Endothelial cell of hepatic sinusoid (primary cell): ENCODE measurements at regions not wholly inside any gene's neighbourhood (a gene's known extent, or its start where the extent isn't known, plus 50 kb on each side); places are given as distances from the start of the nearest gene placed in this dataset.

Experiments used
- in situ Hi-C: cut with HindIII; loops from 2 replicates; pipeline ENCODE4 v1.10.0; 2017; ENCODE audit warnings: low sequenced_read_pairs

DNA sequence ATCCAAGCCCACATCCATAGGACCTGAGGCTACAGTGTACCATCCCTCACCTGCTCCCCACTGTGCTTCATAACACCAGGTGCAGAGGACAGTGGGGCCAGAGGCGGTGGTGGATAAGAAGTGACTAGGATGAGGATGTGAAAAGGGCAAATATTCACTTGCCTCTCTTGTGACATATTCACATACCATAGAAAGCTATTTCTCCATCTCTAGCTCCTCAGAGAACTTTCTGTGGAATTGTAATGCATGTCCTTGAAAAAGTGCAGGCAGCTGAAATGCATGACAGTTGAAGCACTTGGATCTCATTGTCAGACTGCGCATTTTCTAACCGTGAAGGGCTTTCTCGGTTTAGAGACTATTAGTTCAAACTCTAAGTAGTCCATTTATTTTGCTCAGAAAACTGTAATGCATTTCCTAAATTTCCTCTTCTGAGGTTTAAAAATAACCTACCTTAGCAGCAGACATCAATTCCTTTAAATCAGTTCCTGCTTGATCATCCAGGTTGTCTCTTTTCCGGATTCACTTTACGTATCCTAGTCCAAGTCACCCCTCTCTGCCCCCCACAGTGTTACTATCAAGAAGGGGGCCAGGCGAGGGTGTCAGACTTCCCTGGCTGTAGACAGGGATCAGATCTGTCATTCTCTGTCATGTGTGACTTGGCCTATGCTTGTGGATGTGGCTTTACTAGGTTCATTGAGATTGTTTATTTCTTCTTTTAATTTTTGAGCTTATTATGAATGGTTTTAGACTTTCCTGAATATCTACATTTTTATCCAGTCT lies 984.0 kb upstream of the TMEM132C start:
- in situ Hi-C loops: no loop called here

DNA sequence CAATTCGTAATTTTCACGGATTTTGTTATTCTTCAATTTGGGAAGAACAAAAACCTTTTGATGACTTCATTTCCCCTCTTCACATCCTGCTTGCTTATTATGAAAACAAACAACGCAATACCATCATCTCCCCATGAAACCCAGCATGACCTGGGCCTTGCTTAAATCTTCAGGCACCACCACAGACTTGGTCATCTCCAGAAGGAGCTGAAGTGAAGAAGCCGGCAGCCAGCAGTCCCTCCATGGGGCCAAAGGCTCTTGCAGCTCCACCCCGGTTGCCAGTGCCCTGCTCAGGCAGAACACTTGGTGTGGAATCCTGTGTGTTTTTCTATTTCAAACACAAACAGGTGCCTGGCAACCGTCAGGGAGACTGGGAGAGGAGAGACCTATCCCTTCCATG lies 982.9 kb upstream of the TMEM132C start:
- in situ Hi-C loops: no loop called here

DNA sequence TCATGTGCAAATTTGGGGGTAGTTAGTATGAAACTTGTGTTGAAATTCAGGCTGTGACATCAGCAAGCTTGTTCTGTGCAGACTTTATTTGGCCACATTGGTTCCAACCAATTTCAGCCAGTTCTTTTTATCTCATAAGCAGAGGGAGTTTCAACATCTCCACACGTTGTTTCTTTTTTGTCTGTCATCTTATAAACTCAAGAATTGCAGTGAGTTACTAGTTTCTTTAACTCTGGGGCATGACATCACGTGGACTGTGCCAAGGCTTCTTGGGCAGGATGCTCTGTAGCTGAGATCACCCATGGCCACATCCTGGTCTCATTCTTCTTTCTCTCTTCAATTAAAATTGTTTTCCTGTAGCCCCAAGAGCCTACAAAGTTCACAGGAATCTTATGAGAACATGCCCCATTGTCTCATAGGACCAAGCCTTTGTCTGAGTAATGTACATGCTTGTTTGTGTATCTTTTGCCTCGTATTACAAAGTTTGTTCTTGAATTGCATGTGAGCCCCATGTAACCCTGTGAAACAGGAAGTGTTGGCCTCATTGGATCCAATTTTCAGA lies 982.0 kb upstream of the TMEM132C start:
- in situ Hi-C loops: no loop called here

DNA sequence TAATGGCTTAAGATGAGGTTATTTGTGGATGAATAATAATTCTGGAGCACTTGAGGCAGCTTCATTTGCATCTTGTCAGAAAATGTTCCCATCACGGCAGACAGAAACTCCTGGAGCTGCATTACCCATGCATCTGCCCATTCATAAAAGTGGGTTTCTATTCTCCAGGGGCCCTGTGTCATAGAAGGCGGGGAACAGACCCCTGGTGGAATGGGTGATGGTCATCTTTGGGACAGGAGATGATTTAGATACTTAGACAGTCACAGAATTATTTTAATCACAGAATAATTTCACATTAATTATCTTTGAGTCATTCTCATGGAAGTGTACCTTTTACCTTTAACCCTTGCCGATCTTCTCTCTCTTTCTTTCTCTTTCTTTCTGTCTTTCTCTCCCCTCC lies 980.7 kb upstream of the TMEM132C start:
- in situ Hi-C loops: no loop called here

DNA sequence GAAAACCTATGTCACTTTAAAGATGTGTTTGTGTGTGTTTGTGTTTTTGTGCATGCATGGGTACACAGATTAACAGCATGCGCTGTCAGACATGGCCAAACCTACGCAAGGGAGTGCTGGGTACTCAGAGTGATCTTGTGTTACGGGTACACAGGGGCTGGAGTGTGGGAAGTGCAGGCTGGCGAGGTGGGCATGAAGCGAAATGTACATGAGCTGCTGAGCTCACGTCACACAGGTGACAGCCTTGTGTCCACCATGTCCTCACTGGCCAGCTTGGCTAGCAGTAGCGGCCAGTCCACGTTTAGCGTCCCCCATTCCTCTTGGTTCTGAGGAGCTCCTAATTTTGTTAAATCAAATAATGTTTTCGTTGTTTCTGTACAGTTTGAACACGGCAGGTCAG lies 979.7 kb upstream of the TMEM132C start:
- in situ Hi-C loops: no loop called here

DNA sequence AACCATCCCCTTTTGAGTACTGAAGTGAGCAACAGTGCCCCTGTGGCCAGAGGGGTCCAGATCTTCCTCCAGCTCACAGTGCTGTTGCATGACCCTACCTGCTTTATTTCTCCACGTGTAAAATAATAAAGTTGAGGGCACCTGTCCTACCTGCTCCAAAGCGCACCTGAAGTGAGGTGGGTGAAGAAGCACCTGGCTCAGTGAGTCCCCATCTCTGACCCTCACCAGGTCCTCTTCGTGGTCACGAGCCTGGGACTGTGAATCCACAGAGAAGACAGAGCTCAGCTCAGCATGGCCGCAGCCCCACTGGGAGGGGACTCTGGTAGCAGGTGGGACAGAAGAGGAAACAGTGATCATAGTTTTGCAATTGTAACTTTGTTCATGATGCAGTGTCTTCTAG lies 976.7 kb upstream of the TMEM132C start:
- in situ Hi-C loops: no loop called here

DNA sequence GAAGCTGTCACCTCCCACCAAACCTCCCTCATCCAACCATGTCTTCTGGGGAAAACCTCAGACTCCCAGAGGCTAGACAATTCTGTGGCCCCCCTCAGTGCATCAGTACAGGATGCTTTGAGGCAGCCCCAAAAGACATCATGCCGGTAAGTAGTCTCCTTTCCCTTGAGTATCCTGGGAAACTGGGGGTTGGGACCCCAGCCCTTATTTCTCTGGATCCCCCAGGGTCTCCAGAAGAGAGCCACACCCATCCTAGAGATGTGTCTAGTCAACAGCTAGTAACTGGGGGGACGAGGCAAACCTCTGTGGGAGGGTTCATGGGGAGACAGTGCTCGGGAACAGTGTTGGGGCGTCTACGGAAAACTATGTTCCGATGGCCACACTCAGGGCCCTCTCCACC lies 974.2 kb upstream of the TMEM132C start:
- in situ Hi-C loops: no loop called here

DNA sequence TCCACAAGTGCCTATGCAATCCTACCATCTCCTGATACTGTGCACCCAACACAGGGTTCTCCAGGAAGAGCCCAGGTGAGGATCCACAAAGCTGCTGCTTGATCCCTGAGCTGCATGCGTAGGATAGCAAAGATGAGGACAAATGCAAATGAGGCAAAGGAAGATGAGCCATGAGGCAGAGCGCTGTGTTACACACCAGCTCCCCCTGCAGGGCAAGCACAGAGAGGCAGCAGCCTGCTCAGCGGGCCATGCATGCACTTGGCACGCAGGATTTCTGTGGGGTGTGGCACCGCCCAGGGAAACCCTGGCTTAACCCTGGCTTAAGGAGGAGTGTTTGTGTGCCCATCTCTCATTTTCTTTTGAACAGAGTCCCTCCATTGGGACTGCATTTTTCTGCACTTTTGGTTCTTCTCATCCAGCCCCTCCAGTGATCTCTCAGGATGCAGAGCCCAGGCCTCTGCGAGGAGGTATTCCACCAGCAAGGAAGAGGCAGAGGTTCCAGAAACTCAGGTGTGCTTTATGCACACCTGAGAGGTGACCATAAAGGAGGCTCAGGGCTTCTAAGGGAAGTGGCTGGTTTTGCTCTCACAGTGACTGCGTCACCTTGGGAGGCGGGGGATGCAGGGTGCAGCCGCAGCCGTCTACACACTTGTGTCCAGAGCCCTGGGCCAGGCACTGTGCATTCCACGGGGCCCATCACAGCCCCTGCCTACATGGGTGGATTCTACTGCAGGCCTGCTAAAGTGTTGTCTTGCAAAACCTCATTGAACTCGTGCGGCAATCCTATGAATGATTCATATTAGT lies 973.3 kb upstream of the TMEM132C start:
- in situ Hi-C loops: no loop called here

DNA sequence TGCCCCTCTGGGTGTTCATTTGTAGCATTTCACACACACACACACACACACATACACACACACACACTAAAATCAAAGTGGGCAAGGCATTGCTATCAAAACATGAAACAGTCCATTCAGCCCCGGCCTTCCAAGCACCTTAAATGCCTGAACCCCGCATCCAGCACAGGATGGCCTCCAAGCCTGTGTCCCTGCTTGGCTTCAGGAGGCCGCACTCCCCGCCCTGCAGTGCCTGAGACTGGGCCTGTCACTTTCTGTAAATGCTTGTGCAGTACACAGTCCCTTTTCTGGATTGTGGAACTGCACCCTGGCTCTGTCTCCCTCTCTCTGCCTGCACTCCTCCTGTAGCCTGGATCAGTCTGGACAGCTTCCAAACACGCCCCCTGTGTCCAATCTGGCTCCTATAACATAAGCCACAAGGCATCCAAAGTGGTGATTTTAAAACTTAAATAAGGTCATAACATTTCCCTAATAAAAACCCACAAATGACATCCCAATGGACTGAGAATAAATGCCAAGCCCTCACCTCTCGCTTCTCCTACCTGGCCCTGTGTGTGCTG lies 972.2 kb upstream of the TMEM132C start:
- in situ Hi-C loops: no loop called here

DNA sequence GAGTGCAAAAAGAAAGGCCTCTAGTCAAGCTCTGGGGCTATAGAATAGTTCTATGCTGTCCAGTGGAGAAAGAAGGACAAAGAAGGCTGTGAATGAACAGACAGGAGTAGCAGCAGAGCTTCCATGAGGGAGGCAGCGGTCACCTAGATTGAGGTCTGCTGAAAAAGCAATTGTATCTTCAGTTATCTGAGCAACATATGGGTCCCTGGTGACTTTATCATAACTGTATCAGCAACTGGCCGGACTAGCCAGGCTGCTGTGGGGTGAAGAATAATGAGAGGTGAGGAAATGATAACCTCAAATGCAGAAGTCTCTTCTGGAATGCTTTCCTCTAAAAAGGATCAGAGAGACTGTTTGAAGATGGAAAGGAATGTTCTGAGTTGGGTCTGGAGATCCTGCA lies 971.3 kb upstream of the TMEM132C start:
- in situ Hi-C loops: no loop called here

DNA sequence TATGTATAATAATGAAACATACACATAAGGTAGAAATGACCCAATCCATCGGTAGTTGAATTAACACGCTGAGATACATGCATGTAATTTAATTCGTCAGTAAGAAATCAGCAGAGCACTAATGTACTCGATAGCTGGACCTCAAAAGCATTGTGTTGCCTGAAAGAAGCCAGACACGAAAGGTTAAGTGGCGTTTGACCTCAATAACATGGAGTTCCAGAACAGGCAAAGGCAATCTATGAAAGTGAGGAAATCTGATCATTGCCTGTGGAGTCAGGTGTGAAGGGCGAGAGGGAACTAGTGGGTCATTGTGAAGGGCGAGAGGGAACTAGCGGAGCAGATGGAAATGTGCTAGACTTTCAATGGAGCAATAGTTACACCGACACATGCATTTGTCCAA lies 970.4 kb upstream of the TMEM132C start:
- in situ Hi-C loops: no loop called here

DNA sequence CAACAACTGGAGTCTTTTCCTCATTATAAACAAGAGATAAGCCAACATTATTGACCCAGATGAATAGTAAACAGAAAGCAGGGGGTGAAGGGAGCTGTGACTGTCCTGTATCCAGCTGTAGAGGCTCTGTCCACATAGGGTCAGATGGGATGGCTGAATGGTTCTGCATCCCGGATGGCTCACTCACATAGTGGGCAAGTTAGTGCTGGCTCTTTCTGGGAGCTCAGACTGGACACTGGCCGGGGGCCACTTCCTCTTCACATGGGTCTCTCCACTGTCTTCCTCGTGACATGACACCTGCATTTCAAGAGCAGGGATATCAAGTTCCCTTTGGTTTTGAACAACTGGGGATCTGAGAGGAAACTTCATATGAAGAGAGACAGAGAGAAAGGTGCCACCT lies 969.6 kb upstream of the TMEM132C start:
- in situ Hi-C loops: no loop called here

DNA sequence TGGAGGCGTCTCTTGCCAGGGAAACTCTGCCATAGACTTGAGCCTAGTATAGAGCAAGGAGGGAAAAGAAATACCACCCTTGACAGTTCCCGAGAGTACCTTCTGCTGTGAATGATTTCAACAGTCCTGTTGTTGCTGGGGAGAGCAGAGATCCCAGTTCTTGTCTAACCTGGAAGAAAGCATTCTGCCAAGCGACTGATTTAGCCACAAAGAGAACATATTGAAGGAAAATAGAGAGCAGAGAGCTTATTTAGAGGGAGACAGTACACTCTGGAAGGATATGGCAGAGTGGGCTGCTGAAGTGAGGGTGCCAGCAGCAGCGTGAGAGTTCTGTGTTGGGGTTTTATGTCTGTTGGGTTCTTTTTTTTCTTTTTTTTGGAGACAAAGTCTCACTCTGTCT lies 966.9 kb upstream of the TMEM132C start:
- in situ Hi-C loops: no loop called here

DNA sequence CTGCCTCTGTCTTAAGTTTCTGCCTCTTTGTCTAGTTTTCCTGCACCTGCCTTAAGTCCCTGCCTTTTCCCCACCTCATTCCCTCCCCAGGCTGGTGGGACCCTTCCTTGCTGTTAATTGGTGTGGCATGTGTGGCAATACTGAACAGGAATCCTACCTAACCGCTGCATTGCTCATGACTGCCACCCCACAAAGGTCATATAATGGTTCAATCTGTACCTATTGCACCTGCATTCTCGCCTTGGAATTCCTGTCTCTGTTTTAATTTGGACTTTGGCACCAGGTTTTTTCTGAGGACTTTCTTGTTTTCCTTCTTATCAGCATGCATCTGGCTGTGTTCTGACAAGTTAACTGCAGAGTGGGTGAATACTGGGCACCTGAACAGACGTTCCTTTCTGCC lies 966.2 kb upstream of the TMEM132C start:
- in situ Hi-C loops: no loop called here

GRCh38 chr12:127301876-127302275 lies 965.1 kb upstream of the TMEM132C start:
- in situ Hi-C loops: no loop called here

GRCh38 chr12:127304751-127305725 lies 961.9 kb upstream of the TMEM132C start:
- in situ Hi-C loops: no loop called here

DNA sequence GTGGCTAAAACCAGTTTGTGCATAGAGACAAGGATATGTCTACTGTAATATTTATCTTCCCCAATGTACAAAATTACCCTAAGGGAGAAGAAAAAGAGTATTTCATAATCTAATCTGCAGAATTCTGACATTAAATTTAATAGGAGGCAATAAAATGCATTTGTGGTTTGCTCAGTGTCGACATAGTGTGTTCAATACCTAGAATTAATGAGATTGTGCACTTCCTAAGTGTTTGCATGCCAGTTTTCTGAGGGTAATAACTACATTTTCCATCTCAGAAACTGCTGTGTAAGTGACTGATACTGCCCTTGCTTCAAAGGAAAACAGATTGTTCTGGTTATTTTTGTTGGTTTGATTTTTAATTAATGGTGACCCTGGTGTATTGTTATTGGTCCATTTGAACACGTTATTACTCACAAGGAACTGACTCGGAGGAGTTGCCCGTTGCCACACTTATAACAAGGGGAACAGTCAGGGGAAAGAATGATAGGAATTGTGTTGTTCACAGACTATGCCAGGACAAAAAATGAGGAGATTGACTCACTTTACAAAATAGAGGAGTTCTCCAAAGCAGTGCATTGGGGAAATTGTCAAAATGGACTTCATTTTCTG lies 960.3 kb upstream of the TMEM132C start:
- in situ Hi-C loops: no loop called here

DNA sequence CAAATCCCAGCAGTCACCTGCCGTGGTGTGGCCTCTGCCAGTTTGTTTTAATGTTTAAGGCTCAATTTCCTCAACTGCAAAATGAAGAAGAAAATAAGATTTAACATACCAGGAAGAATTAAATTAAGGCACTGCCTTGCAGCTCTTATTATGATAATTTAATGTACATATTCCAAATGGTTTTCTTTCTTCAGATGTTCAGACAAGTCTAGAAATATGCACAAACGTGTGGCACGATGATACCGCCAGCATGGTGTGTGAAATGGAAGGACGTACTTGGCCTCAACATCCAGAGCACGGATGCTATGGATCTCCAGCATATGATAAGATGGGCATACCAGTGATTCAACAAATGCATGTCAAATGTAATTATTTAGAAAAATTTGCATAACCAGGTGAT lies 959.4 kb upstream of the TMEM132C start:
- in situ Hi-C loops: no loop called here

GRCh38 chr12:127308148-127308547 lies 958.8 kb upstream of the TMEM132C start:
- in situ Hi-C loops: no loop called here

- in situ Hi-C loops: no loop called here
Measured at GRCh38 chr12:127310548-127310947, 956.4 kb upstream of the TMEM132C start.
